Activated CD4-positive, alpha-beta T cell treated with anti-CD3 and anti-CD28 coated beads, Interleukin-2, amount 10 ng/mL, durations not matched to agents 7 days and 5 days (primary cell): ENCODE measurements at regions not wholly inside any gene's neighbourhood (a gene's known extent, or its start where the extent isn't known, plus 50 kb on each side); places are given as distances from the start of the nearest gene placed in this dataset.

Source experiments
- CTCF ChIA-PET: fragments of 350-600 bp; sonication (Branson Sonifier 250); formaldehyde crosslinking; loops from one replicate; lab custom pipeline; 2021; ENCODE audit warnings: antibody characterized with exemption; lab: Charles Lee
- POLR2A ChIA-PET: fragments of 350-600 bp; sonication (Branson Sonifier 250); formaldehyde crosslinking; loops from one replicate; lab custom pipeline; 2021; ENCODE audit warnings: antibody characterized with exemption; lab: Charles Lee
- DNase-seq: peaks from one replicate; pipeline ENCODE4 v3.0.0-alpha.2; 2020
- H3K27ac Mint-ChIP-seq: one replicate; pipeline ENCODE4 v1.8.0; 2021; ENCODE audit warnings: mild to moderate bottlenecking, moderate library complexity, mixed read lengths
- H3K27me3 Mint-ChIP-seq: one replicate; pipeline ENCODE4 v1.8.0; 2021; ENCODE audit warnings: mixed read lengths
- H3K36me3 Mint-ChIP-seq: one replicate; pipeline ENCODE4 v1.8.0; 2021; ENCODE audit warnings: low read depth, mixed read lengths
- H3K4me1 Mint-ChIP-seq: one replicate; pipeline ENCODE4 v1.8.0; 2021; ENCODE audit warnings: mixed read lengths
- H3K4me3 Mint-ChIP-seq: one replicate; pipeline ENCODE4 v1.8.0; 2021; ENCODE audit warnings: mild to moderate bottlenecking, moderate library complexity, mixed read lengths
- H3K9me3 Mint-ChIP-seq: one replicate; pipeline ENCODE4 v1.8.0; 2021; ENCODE audit warnings: mixed read lengths

- no peaks in the 10 kb centered on the region for H3K36me3 Mint-ChIP-seq
- CTCF ChIA-PET, result no interaction called here
- POLR2A ChIA-PET, result interaction anchor here (0.6 kb wide), 1 partner anchor 39 kb away, joined by 3 read pairs; no protein-coding TSS in a partner anchor
- H3K9me3 Mint-ChIP-seq, result no peaks in the 10 kb centered on the region
- H3K4me3 Mint-ChIP-seq, result no peak overlapping the region
- no peak for DNase-seq
- H3K27me3 Mint-ChIP-seq, result no peaks in the 10 kb centered on the region
- H3K4me1 Mint-ChIP-seq, result peaks cover 3% of the 10 kb centered on the region
- H3K27ac Mint-ChIP-seq, result no peak overlapping the region
Observed at GRCh38 chr13:22210134-22210930, 539.5 kb downstream of the FGF9 start.

- ChIA-PET CTCF (no interaction called here), POLR2A (no interaction called here)
- DNase-seq, result no peak
- Mint-ChIP-seq H3K27ac (no peak overlapping the region), H3K4me1 (peaks cover 3% of the 10 kb centered on the region), H3K9me3 (no peaks in the 10 kb centered on the region), H3K27me3 (no peaks in the 10 kb centered on the region), H3K36me3 (no peaks in the 10 kb centered on the region), H3K4me3 (no peak overlapping the region)
Observed at GRCh38 chr13:22211876-22212275, 541.0 kb downstream of the FGF9 start.

GRCh38 chr13:22212576-22212975 lies 541.7 kb downstream of the FGF9 start:
- Mint-ChIP-seq H3K27me3 (no peaks in the 10 kb centered on the region), H3K4me1 (peaks cover 3% of the 10 kb centered on the region), H3K9me3 (no peaks in the 10 kb centered on the region), H3K4me3 (no peak overlapping the region), H3K27ac (no peak overlapping the region), H3K36me3 (no peaks in the 10 kb centered on the region)
- DNase-seq, result no peak
- ChIA-PET CTCF (interaction anchor here (0.6 to 0.8 kb wide), 2 partner anchors 11 to 204 kb away, joined by 3 read pairs; no protein-coding TSS in a partner anchor), POLR2A (no interaction called here)

GRCh38 chr13:22214184-22214583 lies 543.3 kb downstream of the FGF9 start:
- no peak for DNase-seq
- H3K4me1 Mint-ChIP-seq, result peaks cover 3% of the 10 kb centered on the region
- H3K4me3 Mint-ChIP-seq, result no peak overlapping the region
- no peak overlapping the region for H3K27ac Mint-ChIP-seq
- ChIA-PET POLR2A (no interaction called here), CTCF (no interaction called here)
- no peaks in the 10 kb centered on the region for H3K36me3 Mint-ChIP-seq
- H3K27me3 Mint-ChIP-seq, result no peaks in the 10 kb centered on the region
- no peaks in the 10 kb centered on the region for H3K9me3 Mint-ChIP-seq

- no peaks in the 10 kb centered on the region for H3K27me3 Mint-ChIP-seq
- no peaks in the 10 kb centered on the region for H3K9me3 Mint-ChIP-seq
- ChIA-PET CTCF (no interaction called here), POLR2A (no interaction called here)
- peaks cover 3% of the 10 kb centered on the region for H3K4me1 Mint-ChIP-seq
- no peak overlapping the region for H3K27ac Mint-ChIP-seq
- no peak for DNase-seq
- no peaks in the 10 kb centered on the region for H3K36me3 Mint-ChIP-seq
- no peak overlapping the region for H3K4me3 Mint-ChIP-seq
Observed at GRCh38 chr13:22218797-22219196, 547.9 kb downstream of the FGF9 start.

GRCh38 chr13:22219709-22220108 lies 548.8 kb downstream of the FGF9 start:
- CTCF ChIA-PET, result no interaction called here
- Mint-ChIP-seq H3K9me3 (no peaks in the 10 kb centered on the region), H3K4me1 (no peaks in the 10 kb centered on the region), H3K27me3 (no peaks in the 10 kb centered on the region), H3K4me3 (no peak overlapping the region), H3K27ac (no peak overlapping the region), H3K36me3 (no peaks in the 10 kb centered on the region)
- DNase-seq, result no peak
- POLR2A ChIA-PET, result no interaction called here

- Mint-ChIP-seq H3K4me1 (no peaks in the 10 kb centered on the region), H3K36me3 (no peaks in the 10 kb centered on the region)
- CTCF ChIA-PET, result no interaction called here
Observed at GRCh38 chr13:22220151-22221135, 549.6 kb downstream of the FGF9 start.

GRCh38 chr13:22223411-22223810 lies 552.5 kb downstream of the FGF9 start:
- Mint-ChIP-seq H3K9me3 (no peaks in the 10 kb centered on the region), H3K4me1 (no peaks in the 10 kb centered on the region), H3K4me3 (no peak overlapping the region), H3K36me3 (no peaks in the 10 kb centered on the region), H3K27ac (no peak overlapping the region), H3K27me3 (no peaks in the 10 kb centered on the region)
- POLR2A ChIA-PET, result no interaction called here
- DNase-seq, result no peak
- CTCF ChIA-PET, result interaction anchor here (1.0 to 1.2 kb wide), 2 partner anchors 11 to 86 kb away, joined by 3 read pairs; no protein-coding TSS in a partner anchor

More at GRCh38 chr13:22220151-22221135, 549.6 kb downstream of the FGF9 start:
- POLR2A ChIA-PET, result no interaction called here
- H3K27ac Mint-ChIP-seq, result no peak overlapping the region
- no peaks in the 10 kb centered on the region for H3K27me3 Mint-ChIP-seq
- no peaks in the 10 kb centered on the region for H3K9me3 Mint-ChIP-seq
- no peak overlapping the region for H3K4me3 Mint-ChIP-seq
- no peak for DNase-seq

- no peaks in the 10 kb centered on the region for H3K36me3 Mint-ChIP-seq
- no peak overlapping the region for H3K27ac Mint-ChIP-seq
- ChIA-PET CTCF (interaction anchor here (1.0 kb wide), 1 partner anchor 241 kb away, joined by 4 read pairs; no protein-coding TSS in a partner anchor), POLR2A (no interaction called here)
- DNase-seq, result no peak
- H3K4me1 Mint-ChIP-seq, result peaks cover 3% of the 10 kb centered on the region
- H3K27me3 Mint-ChIP-seq, result peaks cover 2% of the 10 kb centered on the region
- H3K9me3 Mint-ChIP-seq, result no peaks in the 10 kb centered on the region
- no peak overlapping the region for H3K4me3 Mint-ChIP-seq
Observed at GRCh38 chr13:22226086-22226485, 555.2 kb downstream of the FGF9 start.

GRCh38 chr13:22227895-22228294 lies 557.0 kb downstream of the FGF9 start:
- no peak for DNase-seq
- peaks cover 2% of the 10 kb centered on the region for H3K27me3 Mint-ChIP-seq
- no peak overlapping the region for H3K27ac Mint-ChIP-seq
- ChIA-PET CTCF (no interaction called here), POLR2A (no interaction called here)
- H3K4me1 Mint-ChIP-seq, result peaks cover 3% of the 10 kb centered on the region
- H3K36me3 Mint-ChIP-seq, result no peaks in the 10 kb centered on the region
- H3K9me3 Mint-ChIP-seq, result no peaks in the 10 kb centered on the region
- no peak overlapping the region for H3K4me3 Mint-ChIP-seq

- CTCF ChIA-PET, result no interaction called here
- POLR2A ChIA-PET, result no interaction called here
- no peak overlapping the region for H3K27ac Mint-ChIP-seq
- no peaks in the 10 kb centered on the region for H3K9me3 Mint-ChIP-seq
- peaks cover 3% of the 10 kb centered on the region for H3K4me1 Mint-ChIP-seq
- H3K36me3 Mint-ChIP-seq, result no peaks in the 10 kb centered on the region
- no peak for DNase-seq
- peaks cover 2% of the 10 kb centered on the region for H3K27me3 Mint-ChIP-seq
- no peak overlapping the region for H3K4me3 Mint-ChIP-seq
Observed at GRCh38 chr13:22229916-22230315, 559.0 kb downstream of the FGF9 start.

- no peak overlapping the region for H3K27ac Mint-ChIP-seq
- no peaks in the 10 kb centered on the region for H3K9me3 Mint-ChIP-seq
- H3K27me3 Mint-ChIP-seq, result peaks cover 2% of the 10 kb centered on the region
- no peak for DNase-seq
- ChIA-PET CTCF (no interaction called here), POLR2A (no interaction called here)
- no peak overlapping the region for H3K4me3 Mint-ChIP-seq
- no peaks in the 10 kb centered on the region for H3K36me3 Mint-ChIP-seq
- H3K4me1 Mint-ChIP-seq, result peaks cover 3% of the 10 kb centered on the region
Observed at GRCh38 chr13:22232186-22232585, 561.3 kb downstream of the FGF9 start.
